SKM-1 (cell line): ENCODE measurements at regions not wholly inside any gene's neighbourhood (a gene's known extent, or its start where the extent isn't known, plus 50 kb on each side); places are given as distances from the start of the nearest gene placed in this dataset.
"Not testable (repeated sequence)": the region's sequence is repeated elsewhere in the genome, so short reads cannot be mapped to it uniquely, and the experiment has no call there.

ENCODE experiments used
- DNase-seq: peaks from one replicate; lab custom pipeline; 2025; ENCODE audit not compliant: unreplicated experiment; lab: John Stamatoyannopoulos, UW

DNA sequence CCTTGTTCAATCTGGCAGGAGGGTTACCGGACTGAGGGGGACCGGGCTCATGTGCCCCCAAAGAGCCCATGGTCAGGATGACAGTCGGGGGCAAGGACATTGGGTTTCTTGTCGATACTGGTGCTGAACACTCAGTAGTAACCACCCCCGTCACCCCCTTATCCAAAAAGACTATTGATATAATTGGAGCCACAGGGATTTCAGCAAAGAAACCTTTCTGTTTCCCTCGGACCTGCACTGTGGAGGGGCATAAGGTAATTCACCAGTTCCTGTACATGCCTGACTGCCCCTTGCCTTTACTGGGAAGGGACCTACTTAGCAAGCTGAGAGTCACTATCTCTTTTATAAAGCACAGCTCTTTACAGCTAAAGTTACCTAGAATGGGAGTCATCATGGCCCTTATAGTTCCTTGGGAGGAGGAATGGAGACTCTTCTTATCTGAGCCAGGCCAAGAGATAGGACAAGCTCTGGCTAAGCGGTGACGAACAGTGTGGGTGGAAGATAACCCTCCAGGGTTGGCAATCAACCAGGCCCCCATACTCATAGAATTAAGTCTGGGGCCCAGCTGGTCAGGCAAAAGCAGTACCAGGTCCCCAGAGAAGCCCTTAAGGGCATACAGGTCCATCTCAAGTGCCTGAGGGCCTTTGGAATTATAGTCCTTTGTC is 603.7 kb downstream of the UQCRFS1 start:
- no peak for DNase-seq

DNA sequence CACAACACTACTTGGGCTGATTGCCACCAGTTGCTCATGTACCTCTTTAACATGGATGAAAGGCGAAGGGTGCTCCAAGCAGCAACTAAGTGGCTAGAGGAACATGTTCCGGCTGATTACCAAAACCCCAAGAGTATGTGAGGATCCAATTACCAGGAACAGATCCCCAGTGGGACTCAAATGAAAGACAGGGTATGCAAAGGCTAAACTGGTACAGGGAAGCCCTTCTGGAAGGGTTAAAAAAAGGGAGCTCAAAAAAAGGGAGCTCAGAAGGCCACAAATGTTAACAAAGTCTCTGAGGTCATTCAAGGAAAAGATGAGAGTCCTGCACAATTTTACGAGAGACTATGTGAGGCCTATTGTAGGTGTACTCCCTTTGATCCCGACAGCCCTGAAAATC is 604.7 kb downstream of the UQCRFS1 start:
- DNase-seq, result no peak

- no peak for DNase-seq
These were observed 605.8 kb downstream of the UQCRFS1 start for GRCh38 chr19:28607066-28607583.

GRCh38 chr19:28606269-28607032 is 606.5 kb downstream of the UQCRFS1 start:
- DNase-seq, result no peak

- DNase-seq, result no peak
These were observed 607.3 kb downstream of the UQCRFS1 start for GRCh38 chr19:28605501-28606268.

GRCh38 chr19:28603453-28603852 is 609.5 kb downstream of the UQCRFS1 start:
- no peak for DNase-seq

GRCh38 chr19:28602675-28603298 is 610.2 kb downstream of the UQCRFS1 start:
- no peak for DNase-seq

DNA sequence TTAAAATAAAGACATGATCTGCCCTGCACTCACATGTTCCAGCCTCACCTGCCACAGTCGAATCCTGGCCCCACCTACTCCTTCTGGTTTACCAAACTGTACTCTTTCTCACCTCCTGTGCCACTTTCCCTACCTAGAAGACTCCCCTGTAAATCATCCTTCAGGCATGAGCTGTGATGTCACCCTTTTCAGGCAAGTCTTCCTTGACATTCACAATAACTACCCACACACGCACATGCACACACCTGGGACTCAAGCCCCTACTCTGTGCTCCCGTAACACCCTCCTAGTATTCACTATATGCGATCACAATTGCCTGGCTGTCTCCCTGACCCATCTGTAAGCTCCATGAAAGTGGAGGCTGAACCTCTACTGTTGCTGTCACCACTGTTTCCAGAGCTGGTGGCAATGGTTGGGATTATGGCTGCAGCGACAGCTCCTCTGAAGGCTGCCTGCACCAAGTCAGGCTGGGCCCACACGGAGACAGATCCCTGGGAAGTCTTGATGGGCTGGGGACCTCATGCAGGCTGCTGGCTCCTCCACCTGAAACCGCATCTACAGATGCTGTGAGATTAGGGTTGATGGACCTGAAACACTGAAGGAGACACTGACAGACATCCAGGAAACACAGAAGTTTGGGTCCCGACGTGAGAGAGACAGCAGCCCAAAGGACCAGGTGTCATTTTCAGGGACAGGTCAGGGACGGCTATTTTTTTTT is 611.1 kb downstream of the UQCRFS1 start:
- DNase-seq, result no peak

GRCh38 chr19:28598861-28599260 is 614.1 kb downstream of the UQCRFS1 start:
- no peak for DNase-seq

DNA sequence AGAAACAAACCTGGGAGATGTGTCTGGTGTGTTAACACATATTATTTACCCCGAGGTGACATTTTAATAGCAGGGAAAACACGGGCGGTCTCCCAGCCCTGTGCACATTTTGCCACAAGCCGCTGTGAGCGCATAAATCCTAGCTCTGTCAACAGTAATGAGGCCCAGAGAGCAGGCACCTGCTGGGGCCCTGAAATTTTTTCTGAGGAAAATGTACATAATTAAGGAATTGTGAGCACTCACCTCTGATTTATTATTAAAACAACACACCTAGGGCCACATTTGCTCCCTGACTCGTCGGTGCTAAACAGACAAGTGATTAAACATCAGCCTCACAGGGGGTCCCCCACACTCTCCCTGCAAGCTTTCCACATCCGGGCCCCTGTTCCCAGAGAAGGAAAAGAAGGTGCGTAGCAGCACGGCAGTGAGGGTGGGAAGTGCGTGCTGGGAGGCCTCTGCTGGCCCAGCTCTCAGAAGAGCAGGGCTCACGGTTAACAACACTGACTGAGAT is 616.3 kb downstream of the UQCRFS1 start:
- DNase-seq, result no peak

GRCh38 chr19:28595722-28596480 is 617.0 kb downstream of the UQCRFS1 start:
- no peak for DNase-seq

GRCh38 chr19:28594737-28595136 is 618.2 kb downstream of the UQCRFS1 start:
- DNase-seq, result no peak

DNA sequence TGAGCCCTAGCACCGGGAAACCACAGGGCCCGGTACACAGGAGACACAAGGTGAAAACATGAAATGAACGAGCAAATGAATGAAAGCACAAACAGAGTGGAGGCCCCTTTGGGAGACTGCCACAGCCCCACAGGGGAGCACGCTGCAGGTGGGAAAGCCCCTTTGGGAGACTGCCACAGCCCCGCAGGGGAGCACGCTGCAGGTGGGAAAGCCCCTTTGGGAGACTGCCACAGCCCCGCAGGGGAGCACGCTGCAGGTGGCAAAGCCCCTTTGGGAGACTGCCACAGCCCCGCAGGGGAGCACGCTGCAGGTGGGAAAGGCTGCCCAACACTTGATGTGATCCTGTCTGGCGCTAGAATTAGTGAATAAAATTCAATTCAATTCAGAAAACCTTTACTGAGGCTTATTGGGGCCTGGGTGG is 623.0 kb downstream of the UQCRFS1 start:
- DNase-seq, result not testable (repeated sequence)

DNA sequence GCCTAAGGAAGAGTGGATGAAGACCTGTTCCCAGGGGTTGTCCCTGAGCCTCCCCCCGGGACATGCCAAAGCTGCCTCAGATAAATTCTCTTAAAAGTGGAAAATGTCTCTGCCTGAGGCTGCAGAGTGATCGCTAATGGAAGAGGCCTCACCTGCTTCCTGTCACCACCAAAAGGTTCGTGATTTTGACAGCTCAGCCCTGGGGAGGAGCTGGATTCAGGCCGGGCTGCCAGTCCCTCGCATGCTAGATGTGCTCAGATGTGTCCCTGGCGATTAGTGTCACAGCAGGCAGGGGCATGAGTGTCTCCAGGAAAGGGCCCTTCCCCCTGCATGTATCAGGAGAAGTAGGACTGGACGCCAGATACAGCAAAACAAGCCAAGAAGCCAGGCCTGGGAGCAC is 626.5 kb downstream of the UQCRFS1 start:
- DNase-seq, result no peak

DNA sequence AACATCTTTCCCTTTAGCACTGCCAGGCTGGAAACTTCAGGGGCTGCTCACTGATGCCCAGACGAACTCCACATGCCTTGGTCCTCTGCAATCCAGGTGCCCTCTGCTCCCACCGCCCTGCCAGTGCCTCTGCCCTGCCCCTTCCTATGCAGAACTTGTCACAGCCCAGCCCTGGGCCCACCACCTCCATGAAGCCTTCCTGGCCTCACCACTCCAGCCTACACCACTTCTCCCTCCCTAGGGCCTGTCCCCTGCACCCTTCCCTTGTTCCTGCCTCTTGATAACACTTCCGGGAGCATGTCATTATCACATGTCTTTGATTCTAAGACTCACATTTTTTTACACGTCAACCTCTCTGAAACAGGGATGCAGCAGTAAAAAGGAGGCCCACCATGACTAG is 627.2 kb downstream of the UQCRFS1 start:
- no peak for DNase-seq

DNA sequence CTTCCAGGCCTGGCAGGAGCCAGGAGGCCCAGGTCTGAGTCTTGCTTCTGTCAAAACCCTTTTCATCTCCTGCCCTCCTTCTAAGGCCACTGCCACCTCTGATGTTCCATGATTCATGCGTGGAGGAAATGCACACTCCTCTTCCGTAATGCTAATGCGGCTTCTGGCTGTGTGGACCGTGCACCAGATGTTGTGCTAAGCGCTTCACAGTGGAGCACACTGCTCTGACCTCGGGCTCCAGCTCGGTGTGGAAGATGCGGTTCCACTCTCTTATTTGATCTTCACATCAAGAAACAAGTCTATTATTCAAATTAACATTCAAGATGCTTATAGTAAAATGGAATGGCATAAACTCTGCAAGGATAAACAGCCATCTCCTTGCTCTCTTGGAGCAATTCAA is 629.2 kb downstream of the UQCRFS1 start:
- DNase-seq, result no peak

DNA sequence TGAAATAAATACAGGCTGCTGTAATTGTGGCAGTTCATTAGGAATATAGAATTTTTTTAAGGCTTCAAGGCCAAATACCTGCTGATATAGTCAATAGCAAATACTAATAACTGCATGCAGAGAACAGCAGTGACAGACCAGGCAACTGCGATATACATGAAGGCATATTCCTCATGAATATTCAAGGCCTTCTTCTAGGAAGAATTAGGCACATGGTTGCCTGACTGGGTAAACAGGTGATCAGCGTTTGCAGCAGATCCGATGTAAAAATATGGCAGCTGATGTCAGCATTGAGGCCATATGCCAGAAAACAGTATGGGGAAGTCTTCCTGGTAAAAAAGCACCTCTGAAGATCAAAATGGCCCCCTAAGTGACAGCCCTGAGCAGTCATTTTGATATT is 629.7 kb downstream of the UQCRFS1 start:
- no peak for DNase-seq

GRCh38 chr19:28582796-28583195 is 630.2 kb downstream of the UQCRFS1 start:
- DNase-seq, result no peak

- no peak for DNase-seq
These were observed 630.6 kb downstream of the UQCRFS1 start for GRCh38 chr19:28582344-28582743.

DNA sequence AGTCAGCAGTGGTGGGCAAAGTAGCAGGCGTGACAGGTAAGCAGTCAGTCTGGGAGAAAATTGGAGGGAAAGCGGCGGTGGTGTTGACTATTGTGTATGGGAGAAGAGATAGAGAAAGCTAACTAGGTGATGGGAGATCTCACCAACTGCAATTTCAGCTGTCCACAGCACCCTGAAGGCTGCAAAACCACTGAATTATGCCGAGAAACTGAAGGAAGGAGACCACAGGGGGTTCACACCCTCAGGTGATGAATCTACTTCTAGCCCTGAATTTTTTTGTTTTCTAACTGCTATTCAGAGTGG is 631.5 kb downstream of the UQCRFS1 start:
- DNase-seq, result no peak
